WI38 (cell line): ENCODE measurements at regions not wholly inside any gene's neighbourhood (a gene's known extent, or its start where the extent isn't known, plus 50 kb on each side); places are given as distances from the start of the nearest gene placed in this dataset.

ENCODE experiments used
- H3K4me3 ChIP-seq: 2 replicates; pipeline ENCODE4 v1.5.1; 2011; ENCODE audit warnings: low read depth, mild to moderate bottlenecking, control low read depth, low read length
- TF ChIP-seq, protein P1 (sequence below): IDR thresholded peaks from 2 replicates; pipeline ENCODE4 v1.5.1; 2012; ENCODE audit warnings: low read depth, mild to moderate bottlenecking, control low read depth, low read length

DNA sequence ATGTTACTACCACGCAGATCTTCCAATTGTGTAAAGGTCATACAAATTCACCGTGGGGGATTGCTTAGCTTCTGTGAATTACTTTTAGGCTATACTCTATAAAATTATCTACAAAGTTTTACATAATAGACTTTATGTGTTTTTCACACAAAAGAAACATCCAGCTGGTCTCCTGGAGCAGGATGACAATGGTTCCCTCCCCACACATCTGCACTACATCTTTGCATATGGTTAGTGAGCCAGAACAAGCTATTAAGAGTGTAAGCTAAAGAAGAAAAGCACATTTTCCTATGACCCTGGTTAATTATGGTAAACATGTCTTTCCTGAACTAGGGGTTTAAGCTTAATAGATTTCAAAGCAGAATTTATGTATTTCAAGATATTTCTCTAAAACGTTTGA lies 295.1 kb downstream of the ASXL3 start:
- H3K4me3 ChIP-seq, result no peak overlapping the region
- TF ChIP-seq, protein P1, sequence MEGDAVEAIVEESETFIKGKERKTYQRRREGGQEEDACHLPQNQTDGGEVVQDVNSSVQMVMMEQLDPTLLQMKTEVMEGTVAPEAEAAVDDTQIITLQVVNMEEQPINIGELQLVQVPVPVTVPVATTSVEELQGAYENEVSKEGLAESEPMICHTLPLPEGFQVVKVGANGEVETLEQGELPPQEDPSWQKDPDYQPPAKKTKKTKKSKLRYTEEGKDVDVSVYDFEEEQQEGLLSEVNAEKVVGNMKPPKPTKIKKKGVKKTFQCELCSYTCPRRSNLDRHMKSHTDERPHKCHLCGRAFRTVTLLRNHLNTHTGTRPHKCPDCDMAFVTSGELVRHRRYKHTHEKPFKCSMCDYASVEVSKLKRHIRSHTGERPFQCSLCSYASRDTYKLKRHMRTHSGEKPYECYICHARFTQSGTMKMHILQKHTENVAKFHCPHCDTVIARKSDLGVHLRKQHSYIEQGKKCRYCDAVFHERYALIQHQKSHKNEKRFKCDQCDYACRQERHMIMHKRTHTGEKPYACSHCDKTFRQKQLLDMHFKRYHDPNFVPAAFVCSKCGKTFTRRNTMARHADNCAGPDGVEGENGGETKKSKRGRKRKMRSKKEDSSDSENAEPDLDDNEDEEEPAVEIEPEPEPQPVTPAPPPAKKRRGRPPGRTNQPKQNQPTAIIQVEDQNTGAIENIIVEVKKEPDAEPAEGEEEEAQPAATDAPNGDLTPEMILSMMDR, result no peak

DNA sequence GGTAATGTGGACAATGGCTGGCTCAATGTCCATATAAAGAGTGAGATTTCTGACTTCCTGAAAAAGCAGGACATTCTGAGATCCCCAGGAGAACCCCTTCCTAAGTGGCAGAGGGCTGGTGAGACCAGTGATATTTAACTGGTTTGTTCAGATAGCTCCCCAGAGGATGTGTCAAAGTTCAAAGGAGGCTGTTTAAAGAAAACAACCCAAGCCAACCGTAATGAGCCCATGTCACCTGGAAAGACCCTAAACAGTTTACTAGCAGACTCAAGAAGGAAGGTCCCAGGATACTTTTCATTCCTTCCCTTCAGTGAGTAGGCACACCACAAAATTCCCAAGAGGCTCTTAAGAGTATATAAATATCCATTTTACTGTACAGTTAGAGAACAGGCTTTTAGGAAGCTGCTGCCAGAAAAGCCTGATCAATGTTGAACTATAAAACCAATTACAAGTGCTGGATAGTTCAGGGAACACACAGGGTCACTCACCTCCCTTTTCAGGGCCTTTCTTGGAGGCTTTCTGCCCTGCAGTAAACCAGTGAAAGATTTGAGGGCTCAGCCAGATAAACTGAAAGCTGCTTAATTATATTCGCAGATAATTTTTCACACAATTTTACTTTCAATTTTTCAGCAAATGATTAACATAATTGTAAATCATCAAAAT lies 293.5 kb downstream of the ASXL3 start:
- TF ChIP-seq, protein P1, result no peak
- no peak overlapping the region for H3K4me3 ChIP-seq

DNA sequence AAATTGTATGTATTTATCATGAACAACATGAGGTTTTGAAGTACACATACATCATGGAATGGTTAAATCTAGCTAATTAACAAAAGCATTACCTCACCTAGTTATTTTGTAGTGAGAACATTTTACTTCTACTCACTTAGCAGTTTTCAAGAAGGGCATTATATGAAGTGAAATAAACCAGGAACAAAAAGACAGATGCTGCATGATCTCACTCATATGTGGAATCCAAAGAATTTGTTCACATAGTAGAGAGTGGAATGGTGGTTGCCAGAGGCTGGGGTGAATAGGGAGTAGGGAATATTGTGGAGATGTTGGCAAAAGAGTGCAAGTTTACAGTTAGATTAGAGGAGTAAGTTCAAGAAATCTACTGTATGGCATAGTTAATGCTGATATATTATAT lies 292.0 kb downstream of the ASXL3 start:
- H3K4me3 ChIP-seq, result no peak overlapping the region

DNA sequence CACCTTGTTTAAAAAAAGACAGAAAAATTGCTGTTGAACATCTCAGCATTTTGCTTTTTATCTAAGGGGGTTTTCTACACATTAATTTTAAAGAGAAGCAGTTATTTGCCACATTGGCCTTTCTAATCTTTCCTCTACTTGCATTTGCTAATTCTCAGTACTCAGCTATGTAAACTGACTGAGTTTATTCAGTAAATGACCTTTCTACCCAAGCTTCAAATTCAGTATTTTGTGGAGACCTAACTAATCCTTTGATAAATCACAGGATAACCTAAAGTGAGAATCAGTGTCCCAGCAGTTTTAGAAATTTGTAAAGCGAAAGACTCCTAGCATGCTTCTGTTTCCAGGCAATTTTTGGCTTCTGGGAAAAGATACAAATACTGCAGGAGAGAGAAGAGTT lies 288.4 kb downstream of the ASXL3 start:
- TF ChIP-seq, protein P1, result no peak
- no peak overlapping the region for H3K4me3 ChIP-seq

More for the DNA sequence above, 292.0 kb downstream of the ASXL3 start:
- TF ChIP-seq, protein P1, result no peak

DNA sequence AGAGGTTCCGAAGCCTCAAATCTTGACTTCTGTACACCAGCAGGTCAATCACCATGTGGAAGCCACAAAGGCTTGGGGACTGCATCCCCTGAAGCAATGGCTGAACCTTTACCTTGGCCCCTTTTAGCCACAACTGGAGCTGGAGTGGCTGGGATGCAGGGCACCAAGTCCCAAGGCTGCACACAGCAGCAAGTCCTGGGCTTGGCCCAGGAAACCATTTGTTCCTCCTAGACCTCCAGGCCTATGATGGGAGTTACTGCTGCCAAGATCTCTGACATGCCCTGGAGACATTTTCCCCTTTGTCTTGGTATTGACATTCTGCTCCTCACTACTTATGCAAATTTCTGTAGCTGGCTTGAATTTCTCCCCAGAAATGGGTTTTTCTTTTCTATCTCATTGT lies 285.9 kb downstream of the ASXL3 start:
- TF ChIP-seq, protein P1, result no peak
- H3K4me3 ChIP-seq, result no peak overlapping the region

DNA sequence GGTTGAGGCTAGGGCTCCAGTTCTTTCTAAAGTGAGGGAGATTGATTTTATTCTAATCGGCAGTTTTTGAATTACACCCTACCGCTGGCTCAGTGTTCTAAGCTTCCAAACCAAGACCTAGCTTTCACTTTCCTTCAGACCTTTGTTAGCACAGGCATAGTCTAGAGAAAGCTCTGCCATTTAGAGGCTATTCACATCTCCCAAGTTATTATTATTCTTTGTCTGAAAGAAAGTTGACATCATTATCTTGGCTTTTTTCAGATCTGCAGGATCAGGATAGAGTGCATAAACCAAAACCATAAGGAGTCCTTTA lies 276.8 kb downstream of the ASXL3 start:
- TF ChIP-seq, protein P1, result no peak
- H3K4me3 ChIP-seq, result no peak overlapping the region

DNA sequence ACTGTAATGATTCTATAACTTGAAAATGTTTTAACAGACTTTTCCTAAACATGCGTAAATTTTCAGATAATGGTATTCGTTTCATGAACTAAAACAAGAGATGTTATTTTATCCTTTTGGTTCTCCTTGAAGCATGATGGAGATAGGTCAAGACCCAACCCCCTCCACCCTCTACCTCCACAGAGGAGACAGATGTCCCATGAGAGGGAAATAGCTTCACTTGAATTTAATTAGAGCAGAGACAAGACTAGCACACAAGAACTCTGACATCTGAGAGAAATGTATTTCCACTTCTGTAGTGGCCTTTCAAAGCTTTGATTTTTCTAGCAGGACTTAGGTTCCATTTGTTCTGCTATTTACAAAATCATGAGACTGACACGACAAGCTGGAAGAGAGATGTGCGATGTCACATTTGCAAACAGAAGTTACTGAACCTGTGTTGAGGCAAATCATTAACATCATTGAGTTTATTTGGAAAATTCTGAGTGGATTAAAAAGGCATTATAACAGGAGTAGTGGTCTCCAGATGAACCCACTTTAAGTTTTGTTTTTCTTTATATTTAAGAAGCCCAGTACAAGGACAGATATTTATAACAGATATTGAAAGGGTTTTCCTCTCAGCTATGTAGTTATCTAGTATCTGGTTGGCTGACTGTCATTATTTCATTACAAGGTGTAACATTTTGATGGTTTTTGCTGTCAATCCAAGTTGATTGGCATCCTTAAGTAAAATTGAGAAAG lies 276.2 kb downstream of the ASXL3 start:
- TF ChIP-seq, protein P1, result no peak
- no peak overlapping the region for H3K4me3 ChIP-seq
